ENCODE measurements at regions not wholly inside any gene's neighbourhood (a gene's known extent, or its start where the extent isn't known, plus 50 kb on each side); places are given as distances from the start of the nearest gene placed in this dataset.
"Not testable (repeated sequence)": the region's sequence is repeated elsewhere in the genome, so short reads cannot be mapped to it uniquely, and the experiment has no call there.

GRCh38 chr17:53765609-53766008, 57.1 kb upstream of the KIF2B start:
- H3K4me3 Mint-ChIP-seq = no peak overlapping the region
- no peak overlapping the region for H3K27ac Mint-ChIP-seq
- no peaks in the 10 kb centered on the region for H3K4me1 Mint-ChIP-seq (ENCODE audit: low read depth)
- H3K36me3 Mint-ChIP-seq (ENCODE audit: low read depth) = no peaks in the 10 kb centered on the region
- H3K27me3 Mint-ChIP-seq (ENCODE audit: low read depth) = no peaks in the 10 kb centered on the region
- peaks cover 23% of the 10 kb centered on the region for H3K9me3 Mint-ChIP-seq
- DNase-seq (ENCODE audit: low spot score) = no peak

- Mint-ChIP-seq H3K27ac (no peak overlapping the region), H3K4me3 (no peak overlapping the region), H3K4me1 (ENCODE audit: low read depth) (no peaks in the 10 kb centered on the region), H3K27me3 (ENCODE audit: low read depth) (no peaks in the 10 kb centered on the region), H3K9me3 (peaks cover 23% of the 10 kb centered on the region), H3K36me3 (ENCODE audit: low read depth) (no peaks in the 10 kb centered on the region)
- no peak for DNase-seq (ENCODE audit: low spot score)
Measured at GRCh38 chr17:53765129-53765528, 57.6 kb upstream of the KIF2B start.

GRCh38 chr17:53757559-53757958, 65.2 kb upstream of the KIF2B start:
- Mint-ChIP-seq H3K4me1 (ENCODE audit: low read depth) (no peaks in the 10 kb centered on the region), H3K9me3 (peaks cover 5% of the 10 kb centered on the region), H3K36me3 (ENCODE audit: low read depth) (no peaks in the 10 kb centered on the region), H3K27me3 (ENCODE audit: low read depth) (no peaks in the 10 kb centered on the region), H3K27ac (no peak overlapping the region), H3K4me3 (no peak overlapping the region)
- no peak for DNase-seq (ENCODE audit: low spot score)

GRCh38 chr17:53757116-53757515, 65.6 kb upstream of the KIF2B start:
- H3K4me3 Mint-ChIP-seq; H3K36me3 Mint-ChIP-seq (ENCODE audit: low read depth); DNase-seq (ENCODE audit: low spot score); H3K4me1 Mint-ChIP-seq (ENCODE audit: low read depth); H3K27me3 Mint-ChIP-seq (ENCODE audit: low read depth); H3K9me3 Mint-ChIP-seq; H3K27ac Mint-ChIP-seq: not testable (repeated sequence)

GRCh38 chr17:53749178-53749577, 73.5 kb upstream of the KIF2B start:
- Mint-ChIP-seq H3K4me3 (no peak overlapping the region), H3K27ac (no peak overlapping the region), H3K4me1 (ENCODE audit: low read depth) (no peaks in the 10 kb centered on the region), H3K36me3 (ENCODE audit: low read depth) (no peaks in the 10 kb centered on the region), H3K9me3 (peaks cover 23% of the 10 kb centered on the region), H3K27me3 (ENCODE audit: low read depth) (no peaks in the 10 kb centered on the region)
- no peak for DNase-seq (ENCODE audit: low spot score)

- H3K9me3 Mint-ChIP-seq = peaks cover 23% of the 10 kb centered on the region
- not testable (repeated sequence) for H3K36me3 Mint-ChIP-seq (ENCODE audit: low read depth); H3K4me3 Mint-ChIP-seq; DNase-seq (ENCODE audit: low spot score); H3K4me1 Mint-ChIP-seq (ENCODE audit: low read depth); H3K27me3 Mint-ChIP-seq (ENCODE audit: low read depth); H3K27ac Mint-ChIP-seq
Measured at GRCh38 chr17:53748159-53748820, 74.4 kb upstream of the KIF2B start.

GRCh38 chr17:53740312-53740711, 82.4 kb upstream of the KIF2B start:
- Mint-ChIP-seq H3K4me1 (ENCODE audit: low read depth) (no peaks in the 10 kb centered on the region), H3K27me3 (ENCODE audit: low read depth) (no peaks in the 10 kb centered on the region), H3K9me3 (peaks cover 37% of the 10 kb centered on the region), H3K4me3 (no peak overlapping the region), H3K36me3 (ENCODE audit: low read depth) (no peaks in the 10 kb centered on the region), H3K27ac (no peak overlapping the region)
- DNase-seq (ENCODE audit: low spot score) = no peak

GRCh38 chr17:53736516-53737240, 86.0 kb upstream of the KIF2B start:
- Mint-ChIP-seq H3K9me3 (peaks cover 48% of the 10 kb centered on the region), H3K27me3 (ENCODE audit: low read depth) (no peaks in the 10 kb centered on the region), H3K4me3 (no peak overlapping the region), H3K4me1 (ENCODE audit: low read depth) (no peaks in the 10 kb centered on the region), H3K36me3 (ENCODE audit: low read depth) (no peaks in the 10 kb centered on the region), H3K27ac (no peak overlapping the region)
- DNase-seq (ENCODE audit: low spot score) = no peak

GRCh38 chr17:53724726-53725125, 98.0 kb upstream of the KIF2B start:
- DNase-seq (ENCODE audit: low spot score) = no peak
- Mint-ChIP-seq H3K4me3 (no peak overlapping the region), H3K4me1 (ENCODE audit: low read depth) (no peaks in the 10 kb centered on the region), H3K9me3 (peaks cover 30% of the 10 kb centered on the region), H3K36me3 (ENCODE audit: low read depth) (no peaks in the 10 kb centered on the region), H3K27ac (no peak overlapping the region), H3K27me3 (ENCODE audit: low read depth) (no peaks in the 10 kb centered on the region)

- Mint-ChIP-seq H3K36me3 (ENCODE audit: low read depth) (no peaks in the 10 kb centered on the region), H3K4me3 (no peak overlapping the region), H3K27me3 (ENCODE audit: low read depth) (no peaks in the 10 kb centered on the region), H3K9me3 (peaks cover 20% of the 10 kb centered on the region), H3K4me1 (ENCODE audit: low read depth) (no peaks in the 10 kb centered on the region), H3K27ac (no peak overlapping the region)
- DNase-seq (ENCODE audit: low spot score) = no peak
Measured at GRCh38 chr17:53722407-53722806, 100.3 kb upstream of the KIF2B start.

- no peaks in the 10 kb centered on the region for H3K4me1 Mint-ChIP-seq (ENCODE audit: low read depth)
- no peak for DNase-seq (ENCODE audit: low spot score)
- H3K9me3 Mint-ChIP-seq = peaks cover 25% of the 10 kb centered on the region
- no peaks in the 10 kb centered on the region for H3K36me3 Mint-ChIP-seq (ENCODE audit: low read depth)
- no peak overlapping the region for H3K27ac Mint-ChIP-seq
- H3K27me3 Mint-ChIP-seq (ENCODE audit: low read depth) = no peaks in the 10 kb centered on the region
- H3K4me3 Mint-ChIP-seq = no peak overlapping the region
Measured at GRCh38 chr17:53721101-53721500, 101.6 kb upstream of the KIF2B start.

GRCh38 chr17:53719229-53719628, 103.5 kb upstream of the KIF2B start:
- Mint-ChIP-seq H3K4me1 (ENCODE audit: low read depth) (no peaks in the 10 kb centered on the region), H3K27ac (no peak overlapping the region), H3K9me3 (peaks cover 21% of the 10 kb centered on the region), H3K36me3 (ENCODE audit: low read depth) (no peaks in the 10 kb centered on the region), H3K27me3 (ENCODE audit: low read depth) (no peaks in the 10 kb centered on the region), H3K4me3 (no peak overlapping the region)
- no peak for DNase-seq (ENCODE audit: low spot score)

GRCh38 chr17:53707566-53707965, 115.2 kb upstream of the KIF2B start:
- Mint-ChIP-seq H3K36me3 (ENCODE audit: low read depth) (no peaks in the 10 kb centered on the region), H3K4me3 (no peak overlapping the region), H3K9me3 (peaks cover 36% of the 10 kb centered on the region), H3K4me1 (ENCODE audit: low read depth) (no peaks in the 10 kb centered on the region), H3K27me3 (ENCODE audit: low read depth) (no peaks in the 10 kb centered on the region), H3K27ac (no peak overlapping the region)
- no peak for DNase-seq (ENCODE audit: low spot score)

- Mint-ChIP-seq H3K27ac (no peak overlapping the region), H3K4me3 (no peak overlapping the region), H3K9me3 (peaks cover 39% of the 10 kb centered on the region), H3K27me3 (ENCODE audit: low read depth) (no peaks in the 10 kb centered on the region), H3K36me3 (ENCODE audit: low read depth) (no peaks in the 10 kb centered on the region), H3K4me1 (ENCODE audit: low read depth) (no peaks in the 10 kb centered on the region)
- no peak for DNase-seq (ENCODE audit: low spot score)
Measured at GRCh38 chr17:53696286-53696685, 126.4 kb upstream of the KIF2B start.

GRCh38 chr17:53687324-53687723, 135.4 kb upstream of the KIF2B start:
- Mint-ChIP-seq H3K4me1 (ENCODE audit: low read depth) (no peaks in the 10 kb centered on the region), H3K27ac (no peak overlapping the region), H3K27me3 (ENCODE audit: low read depth) (no peaks in the 10 kb centered on the region), H3K4me3 (no peak overlapping the region), H3K9me3 (peaks cover 50% of the 10 kb centered on the region), H3K36me3 (ENCODE audit: low read depth) (no peaks in the 10 kb centered on the region)
- no peak for DNase-seq (ENCODE audit: low spot score)

Data from T-helper 2 cell treated with Interferon-gamma antibody and Interleukin-4, amounts not matched to agents 5 μg/mL and 100 μg/mL, for 36 hours (primary cell).